ENCODE measurements at regions not wholly inside any gene's neighbourhood (a gene's known extent, or its start where the extent isn't known, plus 50 kb on each side); places are given as distances from the start of the nearest gene placed in this dataset.
A peak's percentile ranks its signal among the peaks of the same experiment; 100 is the strongest.

- BruUV-seq (replicated peaks) = no TSS peak
- H3K4me1 ChIP-seq (ENCODE audit: control insufficient read depth, insufficient read depth, low read length) = no peaks in the 10 kb centered on the region
- no peak overlapping the region for H2AK9ac ChIP-seq (replicated peaks; ENCODE audit: low read depth, low read length, poor library complexity)
- no peak for TF ChIP-seq POLR2A (IDR thresholded peaks at IDR 0.05; ENCODE audit: low read depth, low read length)
- no peak for TF ChIP-seq USF2 (IDR thresholded peaks at IDR 0.05; ENCODE audit: low read depth, low read length)
- TF ChIP-seq, protein P1, sequence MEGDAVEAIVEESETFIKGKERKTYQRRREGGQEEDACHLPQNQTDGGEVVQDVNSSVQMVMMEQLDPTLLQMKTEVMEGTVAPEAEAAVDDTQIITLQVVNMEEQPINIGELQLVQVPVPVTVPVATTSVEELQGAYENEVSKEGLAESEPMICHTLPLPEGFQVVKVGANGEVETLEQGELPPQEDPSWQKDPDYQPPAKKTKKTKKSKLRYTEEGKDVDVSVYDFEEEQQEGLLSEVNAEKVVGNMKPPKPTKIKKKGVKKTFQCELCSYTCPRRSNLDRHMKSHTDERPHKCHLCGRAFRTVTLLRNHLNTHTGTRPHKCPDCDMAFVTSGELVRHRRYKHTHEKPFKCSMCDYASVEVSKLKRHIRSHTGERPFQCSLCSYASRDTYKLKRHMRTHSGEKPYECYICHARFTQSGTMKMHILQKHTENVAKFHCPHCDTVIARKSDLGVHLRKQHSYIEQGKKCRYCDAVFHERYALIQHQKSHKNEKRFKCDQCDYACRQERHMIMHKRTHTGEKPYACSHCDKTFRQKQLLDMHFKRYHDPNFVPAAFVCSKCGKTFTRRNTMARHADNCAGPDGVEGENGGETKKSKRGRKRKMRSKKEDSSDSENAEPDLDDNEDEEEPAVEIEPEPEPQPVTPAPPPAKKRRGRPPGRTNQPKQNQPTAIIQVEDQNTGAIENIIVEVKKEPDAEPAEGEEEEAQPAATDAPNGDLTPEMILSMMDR (conservative IDR thresholded peaks at IDR 0.05; ENCODE audit: low read depth, low read length) = no peak
- no peak for TF ChIP-seq BHLHE40 (IDR thresholded peaks at IDR 0.05; ENCODE audit: low read depth, low read length)
- no peak for TF ChIP-seq MAZ (IDR thresholded peaks at IDR 0.05; ENCODE audit: borderline replicate concordance, low read depth, low read length)
- TF ChIP-seq, protein P2, sequence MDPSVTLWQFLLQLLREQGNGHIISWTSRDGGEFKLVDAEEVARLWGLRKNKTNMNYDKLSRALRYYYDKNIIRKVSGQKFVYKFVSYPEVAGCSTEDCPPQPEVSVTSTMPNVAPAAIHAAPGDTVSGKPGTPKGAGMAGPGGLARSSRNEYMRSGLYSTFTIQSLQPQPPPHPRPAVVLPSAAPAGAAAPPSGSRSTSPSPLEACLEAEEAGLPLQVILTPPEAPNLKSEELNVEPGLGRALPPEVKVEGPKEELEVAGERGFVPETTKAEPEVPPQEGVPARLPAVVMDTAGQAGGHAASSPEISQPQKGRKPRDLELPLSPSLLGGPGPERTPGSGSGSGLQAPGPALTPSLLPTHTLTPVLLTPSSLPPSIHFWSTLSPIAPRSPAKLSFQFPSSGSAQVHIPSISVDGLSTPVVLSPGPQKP (IDR thresholded peaks at IDR 0.05; ENCODE audit: borderline replicate concordance, low read depth, low read length) = no peak
- TF ChIP-seq RFX5 (IDR thresholded peaks at IDR 0.05; ENCODE audit: low read depth, low read length) = no peak
- no peak for TF ChIP-seq RAD21 (IDR thresholded peaks at IDR 0.05; ENCODE audit: low read length)
- TF ChIP-seq RCOR1 (IDR thresholded peaks at IDR 0.05; ENCODE audit: insufficient replicate concordance, low read length) = no peak
- no peak for TF ChIP-seq SMC3 (IDR thresholded peaks at IDR 0.05; ENCODE audit: low read depth, low read length)
- no peak for TF ChIP-seq FOS (IDR thresholded peaks at IDR 0.05; ENCODE audit: low read depth, low read length)
- DNase-seq = peak; percentile 33
- dilution Hi-C loops (cut with HindIII; ENCODE audit: low sequenced_read_pairs, unreplicated experiment) = no loop called here
- no peak overlapping the region for H2AK5ac ChIP-seq (ENCODE audit: low read depth, low read length)
- no peak overlapping the region for H2BK15ac ChIP-seq (ENCODE audit: low read depth, low read length)
- H2BK120ac ChIP-seq (ENCODE audit: low read depth, low read length) = no peak overlapping the region
- H3K56ac ChIP-seq (ENCODE audit: extremely low read depth, insufficient read depth, low read length) = no peak overlapping the region
- H3K36me3 ChIP-seq (ENCODE audit: control insufficient read depth, insufficient read depth, low read length) = no peaks in the 10 kb centered on the region
- H3K4me3 ChIP-seq (ENCODE audit: insufficient read depth, low read depth, low read length) = no peak overlapping the region
- H3K23ac ChIP-seq (ENCODE audit: low read depth, low read length) = no peak overlapping the region
- H3K27ac ChIP-seq (ENCODE audit: insufficient read depth, low read length) = no peak overlapping the region
- no peaks in the 10 kb centered on the region for H3K79me1 ChIP-seq (ENCODE audit: low read depth in 1 of 2, low read length in 2 of 2)
- no CpG with 5 or more reads among the region's 3 CpGs for WGBS, 2 experiments (ENCODE audit: extremely low coverage in 2 of 2, insufficient read length in 1 of 2)
- no peaks in the 10 kb centered on the region for H3K9me3 ChIP-seq (ENCODE audit: control insufficient read depth, insufficient read depth, low read length)
- ChIA-PET POLR2A (ENCODE audit: unreplicated experiment) (no interaction called here), CTCF (interaction anchor here (0.6 kb wide), 1 partner anchor 603 kb away, joined by 4 read pairs; no protein-coding TSS in a partner anchor)
- no peaks in the 10 kb centered on the region for H3K27me3 ChIP-seq (ENCODE audit: control insufficient read depth, insufficient read depth, low read length)
- H2BK5ac ChIP-seq (ENCODE audit: low read depth, low read length, poor library complexity, severe bottlenecking) = no peak overlapping the region
- no peak overlapping the region for H2BK20ac ChIP-seq (ENCODE audit: low read depth, low read length)
- ATAC-seq (ENCODE audit: low read depth) = peak; percentile 88
- H4K20me1 ChIP-seq (ENCODE audit: insufficient read depth, low read length) = no peaks in the 10 kb centered on the region
- no peak overlapping the region for H4K5ac ChIP-seq (ENCODE audit: low read depth, low read length)
- no peak overlapping the region for H3K4ac ChIP-seq (ENCODE audit: low read depth, low read length)
- H3K9ac ChIP-seq (ENCODE audit: low read depth, low read length) = no peak overlapping the region
- H3K9me1 ChIP-seq (ENCODE audit: insufficient read depth, low read length) = no peaks in the 10 kb centered on the region
- no peak overlapping the region for H3K18ac ChIP-seq (ENCODE audit: low read depth, low read length)
- H3K14ac ChIP-seq (replicated peaks; ENCODE audit: low read depth, low read length) = no peak overlapping the region
- intact Hi-C loops (cut with micrococcal nuclease) = no loop called here
- peak overlapping the region; percentile 5 for H2AFZ ChIP-seq (replicated peaks; ENCODE audit: low read length, poor library complexity)
- no peak overlapping the region for H4K91ac ChIP-seq (ENCODE audit: insufficient read depth, low read depth, low read length)
- in situ Hi-C loops (cut with MboI; ENCODE audit: low sequenced_read_pairs) = no loop called here
- no peak overlapping the region for H4K8ac ChIP-seq (ENCODE audit: low read depth in 2 of 2, low read length in 2 of 2)
- no peak overlapping the region for H3K4me2 ChIP-seq (ENCODE audit: low read depth, low read length)
These were observed 65.2 kb upstream of the FIGN start for GRCh38 chr2:163800951-163801381.

Data from IMR-90 (cell line).